ENCODE measurements at regions not wholly inside any gene's neighbourhood (a gene's known extent, or its start where the extent isn't known, plus 50 kb on each side); places are given as distances from the start of the nearest gene placed in this dataset.
A peak's percentile ranks its signal among the peaks of the same experiment; 100 is the strongest.

DNA sequence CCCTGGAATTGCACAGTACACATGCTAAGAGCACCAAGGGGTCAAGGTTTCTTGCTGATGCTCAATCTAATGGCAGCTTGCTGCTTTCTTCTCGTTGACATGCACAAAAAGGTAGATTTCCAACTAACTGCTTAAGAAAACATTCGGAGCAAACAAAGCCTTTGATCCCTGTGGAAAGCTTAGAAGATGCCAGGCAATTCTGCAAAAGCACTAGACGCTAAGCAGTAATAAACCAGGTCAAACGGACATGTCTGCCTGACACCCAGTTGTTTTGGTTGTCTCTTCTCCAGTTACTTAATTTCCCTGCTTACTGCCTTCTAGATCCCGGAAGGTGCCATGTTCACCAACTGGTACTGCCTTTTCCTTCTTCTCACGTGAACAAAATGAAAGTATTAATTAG, 100.5 kb upstream of the TMCC3 start:
- 54% methylated on average over 6 of the region's 6 CpGs for WGBS (ENCODE audit: insufficient coverage, low coverage, low lambda C conversion rate, missing lambda C conversion rate)
- no peak overlapping the region for H3K27ac ChIP-seq
- no peaks in the 10 kb centered on the region for H3K27me3 ChIP-seq
- intact Hi-C loops (cut with DNase I) = loop anchor here in 1 of 2 donors (10.0 kb wide), 1 partner anchor 146 kb away; no protein-coding TSS in a partner anchor
- H3K36me3 ChIP-seq = no peaks in the 10 kb centered on the region
- no peak for TF ChIP-seq POLR2A (IDR thresholded peaks at IDR 0.05)
- TF ChIP-seq, protein P1, sequence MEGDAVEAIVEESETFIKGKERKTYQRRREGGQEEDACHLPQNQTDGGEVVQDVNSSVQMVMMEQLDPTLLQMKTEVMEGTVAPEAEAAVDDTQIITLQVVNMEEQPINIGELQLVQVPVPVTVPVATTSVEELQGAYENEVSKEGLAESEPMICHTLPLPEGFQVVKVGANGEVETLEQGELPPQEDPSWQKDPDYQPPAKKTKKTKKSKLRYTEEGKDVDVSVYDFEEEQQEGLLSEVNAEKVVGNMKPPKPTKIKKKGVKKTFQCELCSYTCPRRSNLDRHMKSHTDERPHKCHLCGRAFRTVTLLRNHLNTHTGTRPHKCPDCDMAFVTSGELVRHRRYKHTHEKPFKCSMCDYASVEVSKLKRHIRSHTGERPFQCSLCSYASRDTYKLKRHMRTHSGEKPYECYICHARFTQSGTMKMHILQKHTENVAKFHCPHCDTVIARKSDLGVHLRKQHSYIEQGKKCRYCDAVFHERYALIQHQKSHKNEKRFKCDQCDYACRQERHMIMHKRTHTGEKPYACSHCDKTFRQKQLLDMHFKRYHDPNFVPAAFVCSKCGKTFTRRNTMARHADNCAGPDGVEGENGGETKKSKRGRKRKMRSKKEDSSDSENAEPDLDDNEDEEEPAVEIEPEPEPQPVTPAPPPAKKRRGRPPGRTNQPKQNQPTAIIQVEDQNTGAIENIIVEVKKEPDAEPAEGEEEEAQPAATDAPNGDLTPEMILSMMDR (IDR thresholded peaks at IDR 0.05) = no peak
- H3K4me1 ChIP-seq = no peaks in the 10 kb centered on the region
- peak in 1 of 4 donors; percentile 27 for ATAC-seq
- DNase-seq = no peak
- no peaks in the 10 kb centered on the region for H3K9me3 ChIP-seq
- H3K4me3 ChIP-seq = no peak overlapping the region

DNA sequence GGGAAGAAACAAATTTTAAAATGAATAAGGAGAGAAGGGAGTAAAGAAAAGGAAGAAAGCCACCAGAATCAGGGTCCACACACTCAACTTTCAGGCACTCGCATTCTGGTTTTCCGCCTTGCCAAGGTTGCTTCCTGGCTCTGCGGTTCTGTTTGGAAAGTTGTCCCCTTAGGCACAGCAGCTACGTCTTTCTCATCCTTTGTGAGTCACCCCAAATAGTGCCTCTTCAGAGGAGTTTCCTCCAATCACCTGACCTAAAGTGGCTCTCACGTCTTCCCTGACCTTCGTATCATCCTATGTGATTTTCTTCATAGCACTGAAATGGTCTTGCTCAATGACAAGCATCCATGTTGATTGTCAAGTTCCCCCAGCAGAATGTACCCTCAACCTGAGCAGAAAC, 99.5 kb upstream of the TMCC3 start:
- intact Hi-C loops (cut with DNase I) = loop anchor here in 1 of 2 donors (10.0 kb wide), 1 partner anchor 145 kb away; no protein-coding TSS in a partner anchor
- Histone ChIP-seq H3K4me1 (no peaks in the 10 kb centered on the region), H3K36me3 (no peaks in the 10 kb centered on the region), H3K9me3 (no peaks in the 10 kb centered on the region), H3K27me3 (no peaks in the 10 kb centered on the region), H3K4me3 (no peak overlapping the region), H3K27ac (no peak overlapping the region)
- no peak for DNase-seq
- TF ChIP-seq POLR2A (IDR thresholded peaks at IDR 0.05) = no peak
- TF ChIP-seq, protein P1 (IDR thresholded peaks at IDR 0.05) = no peak
- WGBS (ENCODE audit: insufficient coverage, low coverage, low lambda C conversion rate, missing lambda C conversion rate) = 72% methylated on average over 3 of the region's 6 CpGs
- no peak for ATAC-seq

DNA sequence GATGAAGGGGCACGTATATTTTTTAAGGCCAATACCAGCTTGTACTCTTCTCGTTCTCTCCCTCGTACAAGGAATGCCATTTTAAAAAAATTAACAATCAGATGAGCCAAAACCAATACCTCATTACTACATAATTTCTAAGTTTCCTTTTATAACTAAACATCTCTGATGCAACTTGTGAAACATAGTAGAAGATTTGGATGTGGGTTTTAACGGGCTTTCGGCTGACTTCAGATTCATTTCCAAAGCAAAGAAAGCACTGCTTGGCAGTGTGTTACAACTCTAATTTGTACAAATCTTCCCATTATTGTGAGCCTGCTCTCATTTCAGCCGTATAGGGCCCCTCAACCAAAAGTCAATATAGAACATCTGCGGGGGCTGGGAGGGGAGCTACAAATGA, 99.1 kb upstream of the TMCC3 start:
- no peak for TF ChIP-seq POLR2A (IDR thresholded peaks at IDR 0.05)
- TF ChIP-seq, protein P1 (IDR thresholded peaks at IDR 0.05) = no peak
- no peak for DNase-seq
- no peaks in the 10 kb centered on the region for H3K9me3 ChIP-seq
- no peaks in the 10 kb centered on the region for H3K4me1 ChIP-seq
- H3K27ac ChIP-seq = no peak overlapping the region
- intact Hi-C loops (cut with DNase I) = no loop called here
- no peak overlapping the region for H3K4me3 ChIP-seq
- no peak for ATAC-seq
- no peaks in the 10 kb centered on the region for H3K27me3 ChIP-seq
- 82% methylated on average over 7 of the region's 7 CpGs for WGBS (ENCODE audit: insufficient coverage, low coverage, low lambda C conversion rate, missing lambda C conversion rate)
- H3K36me3 ChIP-seq = no peaks in the 10 kb centered on the region

DNA sequence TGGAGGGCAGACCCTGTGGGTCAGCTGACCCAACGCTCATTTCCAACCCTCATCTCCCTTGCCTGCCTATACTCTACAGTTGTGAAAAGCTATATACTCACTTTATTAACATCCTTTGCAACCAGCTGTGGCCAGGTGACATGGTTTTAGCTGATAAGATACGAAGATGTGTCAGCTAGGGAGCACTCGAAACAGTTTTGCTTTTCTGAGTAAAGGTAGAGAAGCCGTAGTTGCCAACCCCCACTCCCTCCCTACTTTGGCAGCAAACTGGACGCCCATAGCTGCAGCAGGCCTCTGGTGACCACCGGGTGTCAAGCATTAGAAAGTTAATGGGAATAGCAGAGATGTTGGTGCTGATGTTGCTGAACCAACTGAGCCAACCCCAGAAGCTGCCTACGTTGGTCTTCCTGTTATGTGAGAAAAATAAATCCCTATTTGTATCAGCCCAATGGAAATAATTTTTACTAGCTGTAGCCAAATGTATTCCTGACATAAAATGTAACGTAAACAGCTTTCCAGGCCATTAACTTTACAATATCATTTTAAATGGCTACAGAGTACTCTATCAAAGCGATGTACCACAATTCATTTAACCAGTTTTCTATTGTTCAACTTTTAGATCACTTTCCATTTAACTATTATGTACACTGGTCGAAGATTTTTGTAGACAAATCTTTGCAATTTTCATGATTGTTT, 98.5 kb upstream of the TMCC3 start:
- 66% methylated on average over 10 of the region's 10 CpGs for WGBS (ENCODE audit: insufficient coverage, low coverage, low lambda C conversion rate, missing lambda C conversion rate)
- no peak for DNase-seq
- TF ChIP-seq POLR2A (IDR thresholded peaks at IDR 0.05) = no peak
- TF ChIP-seq, protein P1 (IDR thresholded peaks at IDR 0.05) = no peak
- ATAC-seq = no peak
- Histone ChIP-seq H3K27ac (no peak overlapping the region), H3K9me3 (no peaks in the 10 kb centered on the region), H3K4me1 (no peaks in the 10 kb centered on the region), H3K27me3 (no peaks in the 10 kb centered on the region), H3K36me3 (no peaks in the 10 kb centered on the region), H3K4me3 (no peak overlapping the region)
- intact Hi-C loops (cut with DNase I) = no loop called here
